H1 (cell line): ENCODE measurements at regions not wholly inside any gene's neighbourhood (a gene's known extent, or its start where the extent isn't known, plus 50 kb on each side); places are given as distances from the start of the nearest gene placed in this dataset.

ENCODE experiments used
- CTCF ChIA-PET: fragments of 300-600 bp; sonication (Branson Sonifier 250); formaldehyde crosslinking; loops from one replicate; lab custom pipeline; 2021; ENCODE audit not compliant: partially characterized antibody; lab: Charles Lee
- POLR2A ChIA-PET: fragments of 300-600 bp; sonication (Branson Sonifier 250); formaldehyde crosslinking; loops from one replicate; lab custom pipeline; 2021; ENCODE audit warnings: inconsistent platforms; ENCODE audit not compliant: partially characterized antibody; lab: Charles Lee
- DNase-seq, 2 experiments: peaks; one replicate each; pipeline versions ENCODE4 v3.0.0 to v3.0.0-alpha.2; 2010 to 2022; ENCODE audit warnings: low spot score in 2 of 2, low read depth in 1 of 2, mixed read lengths in 1 of 2
- FAIRE-seq: peaks from 2 replicates; lab custom pipeline; 2011; peaks lifted over from hg19 to GRCh38; lab: Jason Lieb, UNC
- H2AFZ ChIP-seq: 2 replicates; pipeline ENCODE4 v1.8.1; 2012; ENCODE audit warnings: low read length, inconsistent platforms
- H2AK5ac ChIP-seq: 2 replicates; pipeline ENCODE4 v1.6.1; 2013; ENCODE audit warnings: low read depth, low read length
- H2BK120ac ChIP-seq: replicated peaks from 2 replicates; pipeline ENCODE3; 2013; ENCODE audit warnings: low read depth, low read length, inconsistent platforms
- H2BK12ac ChIP-seq: 2 replicates; pipeline ENCODE4 v1.6.1; 2013; ENCODE audit warnings: low read depth, low read length
- H2BK15ac ChIP-seq: 2 replicates; pipeline ENCODE4 v1.6.1; 2013; ENCODE audit warnings: low read length
- H2BK20ac ChIP-seq: 2 replicates; pipeline ENCODE4 v1.6.1; 2013; ENCODE audit warnings: low read length
- H2BK5ac ChIP-seq: 2 replicates; pipeline ENCODE4 v1.6.1; 2013; ENCODE audit warnings: low read depth, low read length
- H3K14ac ChIP-seq: 2 replicates; pipeline ENCODE4 v1.6.1; 2013; ENCODE audit warnings: inconsistent platforms; ENCODE audit not compliant: insufficient read length
- H3K18ac ChIP-seq: 2 replicates; pipeline ENCODE4 v1.6.1; 2013; ENCODE audit warnings: low read length; ENCODE audit errors: extremely low read depth
- H3K23ac ChIP-seq: 2 replicates; pipeline ENCODE4 v1.6.1; 2013; ENCODE audit warnings: inconsistent platforms; ENCODE audit not compliant: insufficient read length
- H3K23me2 ChIP-seq: 2 replicates; pipeline ENCODE4 v1.6.1; 2013; ENCODE audit warnings: low read depth, low read length
- H3K27ac ChIP-seq: 2 replicates; pipeline ENCODE4 v1.6.1; 2011; ENCODE audit warnings: low read depth, low read length, inconsistent platforms
- H3K27me3 ChIP-seq, 4 experiments: replicated peaks in 1 of 4; 1 replicate in 1 of 4; 2 replicates in 3 of 4; pipeline versions ENCODE4 v1.6.1 to v1.8.1; 2011 to 2013; ENCODE audit warnings: low read length in 3 of 4, mild to moderate bottlenecking in 3 of 4, inconsistent platforms in 2 of 4, mixed read lengths in 2 of 4, moderate library complexity in 1 of 4; ENCODE audit not compliant: control insufficient read depth in 3 of 4, insufficient read depth in 3 of 4; ENCODE audit errors: extremely low read depth in 1 of 4
- H3K36me3 ChIP-seq, 4 experiments: 2 replicates each; pipeline versions ENCODE4 v1.6.1 to v1.8.1; 2011 to 2013; ENCODE audit warnings: mild to moderate bottlenecking in 4 of 4, low read length in 3 of 4, moderate library complexity in 2 of 4, control low read depth in 1 of 4, inconsistent platforms in 1 of 4; ENCODE audit not compliant: insufficient read depth in 4 of 4, control insufficient read depth in 2 of 4
- H3K4ac ChIP-seq: replicated peaks from 2 replicates; pipeline ENCODE3; 2013; ENCODE audit warnings: low read length, low read depth, mixed read lengths, inconsistent platforms; ENCODE audit not compliant: insufficient read length
- H3K4me1 ChIP-seq, 4 experiments: replicated peaks in 1 of 4; 1 replicate in 1 of 4; 2 replicates in 3 of 4; pipeline versions ENCODE4 v1.6.1 to v1.8.1; 2011 to 2013; ENCODE audit warnings: low read length in 3 of 4, inconsistent platforms in 2 of 4, mixed read lengths in 1 of 4; ENCODE audit not compliant: insufficient read depth in 4 of 4, control insufficient read depth in 3 of 4
- H3K4me2 ChIP-seq, 2 experiments: 2 replicates each; pipeline versions ENCODE4 v1.6.1 to v1.8.1; 2011 to 2013; ENCODE audit warnings: low read depth in 2 of 2, low read length in 2 of 2, control low read depth in 1 of 2, inconsistent platforms in 1 of 2, mild to moderate bottlenecking in 1 of 2; ENCODE audit not compliant: insufficient read depth in 1 of 2
- H3K4me3 ChIP-seq, 4 experiments: fragments of 200-600, 300-600 bp in 1 of 4; sonication (generic), shearing (Covaris generic), sonication (Bioruptor Twin) in 1 of 4; 2 replicates each; pipeline versions ENCODE4 v1.5.1 to v1.8.1; 2011 to 2016; ENCODE audit warnings: low read length in 4 of 4, low read depth in 3 of 4, control low read depth in 2 of 4, inconsistent platforms in 2 of 4, mild to moderate bottlenecking in 2 of 4, mixed read lengths in 1 of 4, moderate library complexity in 1 of 4; ENCODE audit not compliant: insufficient read depth in 2 of 4; ENCODE audit errors: extremely low read depth in 1 of 4
- H3K56ac ChIP-seq: replicated peaks from 2 replicates; pipeline ENCODE3; 2013; ENCODE audit warnings: low read depth, mild to moderate bottlenecking, mixed read lengths, low read length, inconsistent platforms; ENCODE audit not compliant: insufficient read length
- H3K79me1 ChIP-seq: 2 replicates; pipeline ENCODE4 v1.6.1; 2013; ENCODE audit warnings: low read depth, low read length, control low read depth
- H3K79me2 ChIP-seq, 2 experiments: 2 replicates each; pipeline versions ENCODE4 v1.6.1 to v1.8.1; 2012 to 2013; ENCODE audit warnings: low read length in 2 of 2, mild to moderate bottlenecking in 2 of 2, inconsistent platforms in 1 of 2; ENCODE audit not compliant: insufficient read depth in 2 of 2, control insufficient read depth in 1 of 2
- H3K9ac ChIP-seq, 4 experiments: replicated peaks in 1 of 4; 1 replicate in 1 of 4; 2 replicates in 3 of 4; pipeline versions ENCODE4 v1.6.1 to v1.8.1; 2011 to 2013; ENCODE audit warnings: low read depth in 3 of 4, low read length in 3 of 4, control low read depth in 2 of 4, mild to moderate bottlenecking in 2 of 4, moderate library complexity in 2 of 4, inconsistent platforms in 1 of 4; ENCODE audit errors: extremely low read depth in 1 of 4
- H3K9me3 ChIP-seq, 2 experiments: 2 replicates each; pipeline versions ENCODE4 v1.6.1 to v1.8.1; 2012 to 2013; ENCODE audit warnings: mild to moderate bottlenecking in 2 of 2, moderate library complexity in 2 of 2, control low read depth in 1 of 2, inconsistent platforms in 1 of 2, low read depth in 1 of 2, low read length in 1 of 2, mixed read lengths in 1 of 2; ENCODE audit not compliant: insufficient read depth in 2 of 2
- H4K20me1 ChIP-seq, 2 experiments: replicated peaks in 1 of 2; 2 replicates each; pipeline versions ENCODE3 to v1.8.1; 2011 to 2013; ENCODE audit warnings: inconsistent platforms in 2 of 2, low read length in 2 of 2, mild to moderate bottlenecking in 1 of 2; ENCODE audit not compliant: insufficient read depth in 2 of 2, control insufficient read depth in 1 of 2
- H4K5ac ChIP-seq: 2 replicates; pipeline ENCODE4 v1.6.1; 2013; ENCODE audit warnings: low read length, low read depth, mixed read lengths, inconsistent platforms; ENCODE audit not compliant: insufficient read length
- H4K8ac ChIP-seq: 2 replicates; pipeline ENCODE4 v1.8.0; 2013; ENCODE audit warnings: mild to moderate bottlenecking, moderate library complexity, low read length, inconsistent platforms; ENCODE audit not compliant: insufficient read depth; ENCODE audit errors: extremely low read depth
- H4K91ac ChIP-seq: replicated peaks from 2 replicates; pipeline ENCODE3; 2013; ENCODE audit warnings: low read length, mixed read lengths, inconsistent platforms; ENCODE audit not compliant: insufficient read length
- BACH1 ChIP-seq: IDR thresholded peaks from 2 replicates; pipeline ENCODE4 v1.6.1; 2012; ENCODE audit warnings: low read length, improper control_type of control experiment
- GABPA ChIP-seq: IDR thresholded peaks from 2 replicates; pipeline ENCODE4 v1.6.1; 2011; ENCODE audit warnings: mild to moderate bottlenecking, low read length, moderate library complexity, borderline replicate concordance; ENCODE audit not compliant: insufficient read depth
- WGBS, 2 experiments: shearing (Covaris generic) in 1 of 2; methylation state at CpG; one replicate each; pipeline versions ENCODE4 v1.1.6 to v1.1.7; 2013 to 2015; ENCODE audit warnings: low lambda C conversion rate in 2 of 2, mixed read lengths in 2 of 2, inconsistent platforms in 1 of 2, low coverage in 1 of 2, missing lambda C conversion rate in 1 of 2; ENCODE audit not compliant: insufficient replicate concordance in 2 of 2, insufficient coverage in 1 of 2, insufficient read length in 1 of 2; ENCODE audit errors: extremely low coverage in 1 of 2, missing lambda C conversion rate in 1 of 2; 5-methylcytosine and 5-hydroxymethylcytosine counted together

- H3K18ac ChIP-seq: no peak overlapping the region
- no peaks in the 10 kb centered on the region for H3K9me3 ChIP-seq
- no peak overlapping the region for H4K8ac ChIP-seq
- no peak overlapping the region for H3K4ac ChIP-seq
- no peak overlapping the region for H2BK5ac ChIP-seq
- H3K4me3 ChIP-seq: no peak overlapping the region
- no peak overlapping the region for H3K4me2 ChIP-seq
- no peak for DNase-seq
- no peak overlapping the region for H2AK5ac ChIP-seq
- H2BK120ac ChIP-seq: no peak overlapping the region
- no peak overlapping the region for H2BK15ac ChIP-seq
- H4K5ac ChIP-seq: no peak overlapping the region
- 100% methylated on average over 1 of the region's 1 CpG; no CpG with 5 or more reads in 1 of the 2 experiments for WGBS, 2 experiments
- ChIA-PET POLR2A (no interaction called here), CTCF (interaction anchor here (0.7 kb wide), 1 partner anchor 103 kb away, joined by 3 read pairs; no protein-coding TSS in a partner anchor)
- H3K79me1 ChIP-seq: no peaks in the 10 kb centered on the region
- no peaks in the 10 kb centered on the region for H4K20me1 ChIP-seq
- no peak for TF ChIP-seq GABPA
- no peak for TF ChIP-seq BACH1
- no peaks in the 10 kb centered on the region for H3K23me2 ChIP-seq
- H4K91ac ChIP-seq: no peak overlapping the region
- H2BK12ac ChIP-seq: no peak overlapping the region
- H3K27ac ChIP-seq: no peak overlapping the region
- H3K23ac ChIP-seq: no peak overlapping the region
- H3K27me3 ChIP-seq: no peaks in the 10 kb centered on the region
- H3K36me3 ChIP-seq: no peaks in the 10 kb centered on the region
- no peak overlapping the region for H2BK20ac ChIP-seq
- no peak overlapping the region for H2AFZ ChIP-seq
- H3K56ac ChIP-seq: no peak overlapping the region
- H3K9ac ChIP-seq: no peak overlapping the region
- no peaks in the 10 kb centered on the region for H3K4me1 ChIP-seq
- H3K79me2 ChIP-seq: no peaks in the 10 kb centered on the region
- H3K14ac ChIP-seq: no peak overlapping the region
- no peak for FAIRE-seq
Measured at GRCh38 chr13:89169951-89170350, 1498.8 kb downstream of the SLITRK5 start.
